ENCODE measurements at regions not wholly inside any gene's neighbourhood (a gene's known extent, or its start where the extent isn't known, plus 50 kb on each side); places are given as distances from the start of the nearest gene placed in this dataset.

GRCh38 chr5:74497706-74498105 lies 142.8 kb downstream of the ENC1 start:
- H3K27ac ChIP-seq = no peak overlapping the region
- H3K27ac Mint-ChIP-seq = no peak overlapping the region
- H3K4me3 Mint-ChIP-seq = no peak overlapping the region
- H3K27me3 ChIP-seq = no peaks in the 10 kb centered on the region
- H2AFZ ChIP-seq (replicated peaks) = no peak overlapping the region
- peaks cover 3% of the 10 kb centered on the region for H3K9me3 Mint-ChIP-seq
- H3K4me1 ChIP-seq = peaks cover 18% of the 10 kb centered on the region
- DNase-seq (ENCODE audit: low spot score) = no peak
- H3K4me3 ChIP-seq = no peak overlapping the region
- peaks cover 5% of the 10 kb centered on the region for H3K27me3 Mint-ChIP-seq (ENCODE audit: insufficient read depth, low read depth)
- no peaks in the 10 kb centered on the region for H3K36me3 Mint-ChIP-seq
- H3K4me1 Mint-ChIP-seq = peaks cover 31% of the 10 kb centered on the region
- no peak overlapping the region for H3K4me2 ChIP-seq
- no peaks in the 10 kb centered on the region for H4K20me1 ChIP-seq (ENCODE audit: low read depth)
- TF ChIP-seq EZH2phosphoT487 (IDR thresholded peaks at IDR 0.05) = no peak
- TF ChIP-seq CTCF (IDR thresholded peaks at IDR 0.05) = no peak
- TF ChIP-seq EZH2 (IDR thresholded peaks at IDR 0.05) = no peak
- no peaks in the 10 kb centered on the region for H3K79me2 ChIP-seq (ENCODE audit: low read depth)
- H3F3A ChIP-seq (ENCODE audit: low read depth) = no peaks in the 10 kb centered on the region
- no peaks in the 10 kb centered on the region for H3K36me3 ChIP-seq
- no peaks in the 10 kb centered on the region for H3K9me3 ChIP-seq (ENCODE audit: low read depth)
- no peak overlapping the region for H3K9ac ChIP-seq

DNA sequence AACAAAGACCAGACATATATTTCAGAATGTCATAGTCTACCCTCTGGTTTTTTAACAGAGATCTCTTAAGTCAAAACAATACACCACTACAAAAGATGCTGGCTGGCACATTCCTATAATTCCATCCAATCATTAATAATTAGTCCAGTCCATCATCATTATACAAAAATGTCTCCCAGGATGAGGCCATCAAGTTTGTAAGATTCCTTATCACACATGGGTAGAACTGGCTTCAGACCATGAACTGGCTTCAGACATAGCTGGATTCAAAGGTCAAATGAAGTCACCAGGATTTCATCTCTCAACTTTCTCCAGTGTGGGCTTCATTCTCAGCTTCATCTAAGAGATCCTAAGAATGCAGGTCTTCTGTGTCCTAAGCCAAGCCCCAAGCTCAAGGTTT lies 147.1 kb downstream of the ENC1 start:
- H3K27me3 Mint-ChIP-seq (ENCODE audit: insufficient read depth, low read depth) = peaks cover 8% of the 10 kb centered on the region
- Histone ChIP-seq H2AFZ (replicated peaks) (no peak overlapping the region), H3K27me3 (no peaks in the 10 kb centered on the region), H4K20me1 (ENCODE audit: low read depth) (no peaks in the 10 kb centered on the region), H3F3A (ENCODE audit: low read depth) (no peaks in the 10 kb centered on the region), H3K27ac (no peak overlapping the region), H3K36me3 (no peaks in the 10 kb centered on the region), H3K4me1 (peaks cover 12% of the 10 kb centered on the region), H3K79me2 (ENCODE audit: low read depth) (no peaks in the 10 kb centered on the region), H3K4me2 (no peak overlapping the region), H3K9ac (no peak overlapping the region), H3K4me3 (no peak overlapping the region), H3K9me3 (ENCODE audit: low read depth) (no peaks in the 10 kb centered on the region)
- DNase-seq (ENCODE audit: low spot score) = no peak
- TF ChIP-seq EZH2 (IDR thresholded peaks at IDR 0.05) = no peak
- no peak for TF ChIP-seq CTCF (IDR thresholded peaks at IDR 0.05)
- TF ChIP-seq EZH2phosphoT487 (IDR thresholded peaks at IDR 0.05) = no peak
- peaks cover 3% of the 10 kb centered on the region for H3K9me3 Mint-ChIP-seq
- H3K27ac Mint-ChIP-seq = no peak overlapping the region
- H3K36me3 Mint-ChIP-seq = no peaks in the 10 kb centered on the region
- peaks cover 9% of the 10 kb centered on the region for H3K4me1 Mint-ChIP-seq
- no peak overlapping the region for H3K4me3 Mint-ChIP-seq

DNA sequence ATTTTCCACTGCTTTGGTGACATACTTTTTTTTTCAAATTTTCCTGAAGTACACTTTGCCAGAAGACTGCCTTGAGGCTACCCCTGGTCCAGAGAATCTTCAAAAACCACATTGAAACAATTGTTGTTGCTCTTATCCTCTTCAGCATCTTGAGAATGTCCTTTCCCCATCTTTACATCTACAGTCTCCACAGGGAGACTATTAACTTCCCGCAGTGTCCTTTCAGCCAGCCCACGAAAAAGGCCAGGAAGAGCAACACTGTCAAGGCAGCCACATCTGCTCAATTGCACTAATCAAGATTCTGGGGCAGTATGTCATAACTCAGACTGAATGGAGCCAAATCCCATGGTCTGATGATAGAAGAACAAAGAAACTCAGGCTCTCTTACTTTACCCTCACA lies 148.3 kb downstream of the ENC1 start:
- H3K4me2 ChIP-seq = no peak overlapping the region
- H3K27ac ChIP-seq = no peak overlapping the region
- H3K4me3 ChIP-seq = no peak overlapping the region
- no peaks in the 10 kb centered on the region for H4K20me1 ChIP-seq (ENCODE audit: low read depth)
- H3K9ac ChIP-seq = no peak overlapping the region
- H3K36me3 ChIP-seq = no peaks in the 10 kb centered on the region
- Mint-ChIP-seq H3K27ac (no peak overlapping the region), H3K36me3 (no peaks in the 10 kb centered on the region), H3K27me3 (ENCODE audit: insufficient read depth, low read depth) (peaks cover 8% of the 10 kb centered on the region), H3K4me1 (peaks cover 9% of the 10 kb centered on the region), H3K9me3 (peaks cover 3% of the 10 kb centered on the region), H3K4me3 (no peak overlapping the region)
- TF ChIP-seq CTCF (IDR thresholded peaks at IDR 0.05) = no peak
- H3F3A ChIP-seq (ENCODE audit: low read depth) = no peaks in the 10 kb centered on the region
- H2AFZ ChIP-seq (replicated peaks) = peak overlapping the region; percentile 40
- H3K79me2 ChIP-seq (ENCODE audit: low read depth) = no peaks in the 10 kb centered on the region
- DNase-seq (ENCODE audit: low spot score) = no peak
- H3K27me3 ChIP-seq = no peaks in the 10 kb centered on the region
- H3K9me3 ChIP-seq (ENCODE audit: low read depth) = no peaks in the 10 kb centered on the region
- peaks cover 12% of the 10 kb centered on the region for H3K4me1 ChIP-seq

DNA sequence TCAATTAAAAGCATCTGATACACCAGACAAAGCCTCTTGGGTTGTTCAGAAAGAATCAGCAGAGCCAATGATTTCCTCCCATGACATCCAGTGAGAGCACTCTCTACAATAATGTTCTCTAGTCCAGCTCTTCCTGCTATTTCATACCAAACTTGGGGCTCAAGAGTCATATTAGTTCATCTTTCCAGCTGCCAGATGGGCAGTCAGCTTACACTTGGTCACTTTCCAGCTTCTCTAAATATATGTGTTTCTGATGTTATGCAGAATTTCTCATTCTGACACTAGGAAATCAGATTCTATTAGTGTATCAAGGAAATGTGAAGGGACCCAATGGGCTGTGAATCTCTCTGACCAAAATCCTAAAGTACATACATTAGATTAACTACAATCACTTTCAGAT lies 148.9 kb downstream of the ENC1 start:
- Histone ChIP-seq H4K20me1 (ENCODE audit: low read depth) (no peaks in the 10 kb centered on the region), H3F3A (ENCODE audit: low read depth) (no peaks in the 10 kb centered on the region), H2AFZ (replicated peaks) (peak overlapping the region; percentile 40), H3K79me2 (ENCODE audit: low read depth) (no peaks in the 10 kb centered on the region), H3K27me3 (no peaks in the 10 kb centered on the region), H3K9ac (no peak overlapping the region), H3K4me1 (peaks cover 12% of the 10 kb centered on the region), H3K27ac (no peak overlapping the region), H3K4me3 (no peak overlapping the region), H3K4me2 (no peak overlapping the region), H3K9me3 (ENCODE audit: low read depth) (no peaks in the 10 kb centered on the region), H3K36me3 (no peaks in the 10 kb centered on the region)
- H3K4me3 Mint-ChIP-seq = no peak overlapping the region
- H3K27ac Mint-ChIP-seq = no peak overlapping the region
- TF ChIP-seq CTCF (IDR thresholded peaks at IDR 0.05) (no peak), EZH2 (IDR thresholded peaks at IDR 0.05) (no peak), EZH2phosphoT487 (IDR thresholded peaks at IDR 0.05) (no peak)
- H3K27me3 Mint-ChIP-seq (ENCODE audit: insufficient read depth, low read depth) = peaks cover 8% of the 10 kb centered on the region
- H3K4me1 Mint-ChIP-seq = peaks cover 9% of the 10 kb centered on the region
- H3K36me3 Mint-ChIP-seq = no peaks in the 10 kb centered on the region
- no peak for DNase-seq (ENCODE audit: low spot score)
- H3K9me3 Mint-ChIP-seq = peaks cover 3% of the 10 kb centered on the region
